Prostate gland (tissue), 2 donors: ENCODE measurements at regions not wholly inside any gene's neighbourhood (a gene's known extent, or its start where the extent isn't known, plus 50 kb on each side); places are given as distances from the start of the nearest gene placed in this dataset.

Source experiments
- POLR2A ChIP-seq: fragments of 450-650 bp; IDR thresholded peaks from one replicate; pipeline ENCODE4 v1.6.1; 2016; ENCODE audit warnings: antibody characterized with exemption, mild to moderate bottlenecking
- TF ChIP-seq, protein P1 (sequence below), 4 experiments: fragments of 200-600 bp in 2 of 4; fragments of 450-650 bp in 2 of 4; sonication (generic) in 2 of 4; IDR thresholded peaks; 1 replicate in 3 of 4; 2 replicates in 1 of 4; pipeline ENCODE4 v1.5.1; 2016 to 2019; ENCODE audit warnings: antibody characterized with exemption in 4 of 4, mild to moderate bottlenecking in 2 of 4, moderate library complexity in 2 of 4

DNA sequence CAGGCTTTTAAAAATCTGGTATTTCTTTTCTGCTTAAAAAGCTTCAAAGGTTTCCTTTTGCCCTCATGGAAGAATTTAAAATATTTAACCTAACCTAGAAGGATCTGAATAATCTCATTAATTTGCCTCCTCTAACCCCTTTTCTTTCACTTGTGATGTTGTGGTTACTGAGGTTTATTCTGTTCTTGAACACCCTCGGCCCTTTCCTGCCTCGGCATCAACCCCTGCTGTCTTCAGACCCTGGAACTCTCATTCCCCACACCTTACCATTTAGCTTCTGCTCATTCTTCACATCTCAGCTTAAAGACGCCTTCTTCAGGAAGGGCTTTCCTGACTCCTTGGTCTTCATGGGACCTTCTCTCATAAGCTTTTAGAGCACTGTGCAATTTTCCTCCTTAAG, 131.4 kb upstream of the MAN2A1 start:
- no peak for TF ChIP-seq POLR2A
- TF ChIP-seq, protein P1, sequence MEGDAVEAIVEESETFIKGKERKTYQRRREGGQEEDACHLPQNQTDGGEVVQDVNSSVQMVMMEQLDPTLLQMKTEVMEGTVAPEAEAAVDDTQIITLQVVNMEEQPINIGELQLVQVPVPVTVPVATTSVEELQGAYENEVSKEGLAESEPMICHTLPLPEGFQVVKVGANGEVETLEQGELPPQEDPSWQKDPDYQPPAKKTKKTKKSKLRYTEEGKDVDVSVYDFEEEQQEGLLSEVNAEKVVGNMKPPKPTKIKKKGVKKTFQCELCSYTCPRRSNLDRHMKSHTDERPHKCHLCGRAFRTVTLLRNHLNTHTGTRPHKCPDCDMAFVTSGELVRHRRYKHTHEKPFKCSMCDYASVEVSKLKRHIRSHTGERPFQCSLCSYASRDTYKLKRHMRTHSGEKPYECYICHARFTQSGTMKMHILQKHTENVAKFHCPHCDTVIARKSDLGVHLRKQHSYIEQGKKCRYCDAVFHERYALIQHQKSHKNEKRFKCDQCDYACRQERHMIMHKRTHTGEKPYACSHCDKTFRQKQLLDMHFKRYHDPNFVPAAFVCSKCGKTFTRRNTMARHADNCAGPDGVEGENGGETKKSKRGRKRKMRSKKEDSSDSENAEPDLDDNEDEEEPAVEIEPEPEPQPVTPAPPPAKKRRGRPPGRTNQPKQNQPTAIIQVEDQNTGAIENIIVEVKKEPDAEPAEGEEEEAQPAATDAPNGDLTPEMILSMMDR (IDR thresholded peaks at IDR 0.05): no peak
